T-cell (primary cell): ENCODE measurements at regions not wholly inside any gene's neighbourhood (a gene's known extent, or its start where the extent isn't known, plus 50 kb on each side); places are given as distances from the start of the nearest gene placed in this dataset.
"Not testable (repeated sequence)": the region's sequence is repeated elsewhere in the genome, so short reads cannot be mapped to it uniquely, and the experiment has no call there.

Source experiments
- ATAC-seq, 4 experiments: fragments of 200-7000 bp in 3 of 4; fragments of 150-1000 bp in 1 of 4; cut with Tn5 transposase; replicated peaks in 1 of 4; 1 replicate in 3 of 4; 2 replicates in 1 of 4; pipeline ENCODE4 v1.10.0; 2021; ENCODE audit warnings: moderate library complexity in 3 of 4, mild to moderate bottlenecking in 2 of 4, moderate number of reproducible peaks in 1 of 4
- CTCF ChIA-PET, 2 donors: fragments of 300-600 bp; sonication (Branson Sonifier 250); formaldehyde crosslinking; loops; one replicate each; lab custom pipeline; 2022; ENCODE audit warnings: antibody characterized with exemption in 2 of 2; lab: Charles Lee
- POLR2A ChIA-PET, 2 donors: fragments of 300-600 bp; sonication (Branson Sonifier 250); formaldehyde crosslinking; loops; one replicate each; lab custom pipeline; 2022; ENCODE audit warnings: antibody characterized with exemption in 2 of 2; lab: Charles Lee
- DNase-seq, 35 experiments: peaks; one replicate each; pipeline versions ENCODE4 v3.0.0 to v3.0.0-alpha.2; 2013 to 2023
- H3K27ac ChIP-seq: one replicate; pipeline ENCODE4 v1.5.1; 2013; ENCODE audit warnings: low read length
- H3K27me3 ChIP-seq, 2 experiments: replicated peaks in 1 of 2; 1 replicate in 1 of 2; 2 replicates in 1 of 2; pipeline versions ENCODE4 v1.6.1 to v1.7.0; 2013; ENCODE audit warnings: low read length in 1 of 2, mixed read lengths in 1 of 2; ENCODE audit not compliant: control insufficient read depth in 2 of 2, insufficient read depth in 2 of 2; ENCODE audit errors: extremely low read depth in 1 of 2
- H3K36me3 ChIP-seq, 2 donors: 1 replicate in 1 of 2; 2 replicates in 1 of 2; pipeline versions ENCODE4 v1.6.1 to v1.7.0; 2013; ENCODE audit warnings: low read length in 1 of 2; ENCODE audit not compliant: control insufficient read depth in 2 of 2, insufficient read depth in 1 of 2; ENCODE audit errors: extremely low read depth in 1 of 2
- H3K4me1 ChIP-seq, 2 experiments: 1 replicate in 1 of 2; 2 replicates in 1 of 2; pipeline versions ENCODE4 v1.6.1 to v1.7.0; 2013; ENCODE audit warnings: low read length in 2 of 2, mixed read lengths in 1 of 2; ENCODE audit not compliant: insufficient read depth in 2 of 2, control insufficient read depth in 1 of 2; ENCODE audit errors: extremely low read depth in 1 of 2
- H3K4me3 ChIP-seq, 2 donors: 1 replicate in 1 of 2; 2 replicates in 1 of 2; pipeline versions ENCODE4 v1.5.1 to v1.7.0; 2013; ENCODE audit warnings: mild to moderate bottlenecking in 2 of 2, low read length in 1 of 2, moderate library complexity in 1 of 2; ENCODE audit not compliant: control insufficient read depth in 1 of 2; ENCODE audit errors: extremely low read depth in 1 of 2
- H3K9me3 ChIP-seq: 2 replicates; pipeline ENCODE4 v1.7.0; 2013
- H3K27ac Mint-ChIP-seq, 2 donors: one replicate each; pipeline ENCODE4 v1.8.0; 2020 to 2021; ENCODE audit warnings: mild to moderate bottlenecking in 2 of 2, mixed read lengths in 2 of 2
- H3K27me3 Mint-ChIP-seq, 2 donors: one replicate each; pipeline ENCODE4 v1.8.0; 2021 to 2022; ENCODE audit warnings: mixed read lengths in 2 of 2
- H3K36me3 Mint-ChIP-seq: one replicate; pipeline ENCODE4 v1.8.0; 2021; ENCODE audit warnings: mixed read lengths
- H3K4me1 Mint-ChIP-seq, 3 donors: one replicate each; pipeline ENCODE4 v1.8.0; 2020 to 2022; ENCODE audit warnings: mixed read lengths in 3 of 3, mild to moderate bottlenecking in 1 of 3
- H3K4me3 Mint-ChIP-seq, 3 donors: one replicate each; pipeline ENCODE4 v1.8.0; 2020 to 2022; ENCODE audit warnings: mild to moderate bottlenecking in 3 of 3, mixed read lengths in 3 of 3, moderate library complexity in 3 of 3
- H3K9me3 Mint-ChIP-seq, 3 donors: one replicate each; pipeline ENCODE4 v1.8.0; 2020 to 2022; ENCODE audit warnings: mixed read lengths in 3 of 3
- WGBS: methylation state at CpG from one replicate; pipeline ENCODE4 v1.1.5; 2013; ENCODE audit warnings: missing lambda C conversion rate; ENCODE audit not compliant: insufficient coverage; 5-methylcytosine and 5-hydroxymethylcytosine counted together

DNA sequence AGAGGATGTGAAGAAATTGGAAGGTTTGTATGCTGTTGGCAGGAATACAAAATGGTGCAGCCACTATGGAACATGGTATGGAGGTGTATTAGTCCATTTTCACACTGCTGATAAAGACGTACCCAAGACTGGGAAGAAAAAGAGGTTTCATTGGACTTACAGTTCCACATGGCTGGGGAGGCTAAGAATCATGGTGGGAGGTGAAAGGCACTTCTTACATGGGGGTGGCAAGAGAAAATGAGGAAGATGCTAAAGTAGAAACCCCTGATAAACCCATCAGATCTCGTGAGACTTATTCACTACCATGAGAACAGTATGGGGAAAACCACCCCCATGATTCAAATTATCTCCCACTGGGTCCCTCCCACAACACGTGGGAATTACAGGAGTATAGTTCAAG lies 72.1 kb upstream of the SNX9 start:
- no CpG with 5 or more reads among the region's 3 CpGs for WGBS
- H3K27me3 ChIP-seq, H3K4me3 Mint-ChIP-seq, DNase-seq, POLR2A ChIA-PET, H3K9me3 Mint-ChIP-seq, H3K36me3 Mint-ChIP-seq, H3K27ac ChIP-seq, H3K36me3 ChIP-seq, H3K9me3 ChIP-seq, CTCF ChIA-PET, H3K27me3 Mint-ChIP-seq, H3K4me3 ChIP-seq, ATAC-seq: not testable (repeated sequence)
- peak overlapping the region in 1 of 2 donors; percentile 39 for H3K27ac Mint-ChIP-seq
- H3K4me1 Mint-ChIP-seq: peaks cover 30 to 36% (median 33%) of the 10 kb centered on the region in 3 donors
- H3K4me1 ChIP-seq: peaks cover 13 to 15% of the 10 kb centered on the region in 2 experiments

DNA sequence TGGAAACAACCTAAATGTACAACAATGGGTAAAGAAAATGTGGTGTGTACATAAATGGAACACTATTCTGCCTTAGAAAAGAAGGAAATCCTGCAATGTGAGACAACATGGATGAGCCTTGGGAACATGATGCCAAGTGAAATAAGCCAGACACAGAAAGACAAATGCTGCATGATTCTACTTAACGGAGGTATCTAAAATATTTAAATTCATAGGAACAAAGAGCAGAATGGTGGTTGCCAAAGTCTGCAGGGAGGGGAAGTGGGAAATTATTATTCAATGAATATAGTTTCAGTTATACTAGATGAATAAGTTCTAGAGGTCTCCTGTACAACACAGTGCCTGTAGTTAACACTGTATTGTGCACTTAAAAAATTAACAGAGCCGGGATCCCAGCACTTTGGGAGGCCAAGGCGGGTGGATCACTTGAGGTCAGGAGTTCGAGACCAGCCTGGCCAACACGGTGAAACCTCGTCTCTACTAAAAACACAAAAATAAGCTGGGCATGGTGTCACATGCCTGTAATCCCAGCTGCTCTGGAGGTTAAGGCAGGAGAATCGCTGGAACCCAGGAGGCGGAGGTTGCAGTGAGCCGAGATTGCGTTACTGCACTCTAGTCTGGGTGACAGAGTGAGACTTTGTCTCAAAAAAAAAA lies 71.4 kb upstream of the SNX9 start:
- no peak for DNase-seq

DNA sequence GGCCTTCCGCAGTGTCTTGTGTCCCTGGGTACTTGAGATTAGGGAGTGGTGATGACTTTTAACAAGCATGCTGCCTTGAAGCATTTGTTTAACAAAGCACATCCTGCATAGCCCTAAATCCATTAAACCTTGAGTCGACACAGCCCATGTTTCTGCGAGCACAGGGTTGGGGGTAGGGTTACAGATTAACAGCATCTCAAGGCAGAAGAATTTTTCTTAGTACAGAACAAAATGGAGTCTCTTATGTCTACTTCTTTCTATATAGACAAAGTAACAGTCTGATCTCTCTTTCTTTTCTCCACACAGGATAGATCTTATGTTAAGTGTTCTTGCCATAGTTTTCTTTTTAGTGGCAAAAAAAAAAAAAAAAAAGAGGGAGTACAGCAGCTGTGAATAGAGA lies 70.2 kb upstream of the SNX9 start:
- DNase-seq, H3K27ac Mint-ChIP-seq, H3K4me3 ChIP-seq, H3K36me3 Mint-ChIP-seq, H3K9me3 Mint-ChIP-seq, H3K36me3 ChIP-seq, H3K4me3 Mint-ChIP-seq, H3K27me3 ChIP-seq, ATAC-seq, H3K27me3 Mint-ChIP-seq, H3K27ac ChIP-seq, H3K9me3 ChIP-seq: not testable (repeated sequence)
- peaks cover 48 to 54% (median 50%) of the 10 kb centered on the region in 3 donors for H3K4me1 Mint-ChIP-seq
- CTCF ChIA-PET: interaction anchor here in 1 of 2 donors (0.6 kb wide), 1 partner anchor 150 kb away, joined by 5 read pairs; no protein-coding TSS in a partner anchor
- no CpG with 5 or more reads among the region's 3 CpGs for WGBS
- POLR2A ChIA-PET: interaction anchor here in 1 of 2 donors (0.6 kb wide), 1 partner anchor 1187 kb away, joined by 9 read pairs; no protein-coding TSS in a partner anchor
- H3K4me1 ChIP-seq: peaks cover 21 to 27% of the 10 kb centered on the region in 2 experiments

More for the DNA sequence above, 71.4 kb upstream of the SNX9 start:
- no peaks in the 10 kb centered on the region for H3K36me3 ChIP-seq
- Mint-ChIP-seq H3K27ac (no peak overlapping the region), H3K9me3 (no peaks in the 10 kb centered on the region), H3K4me3 (no peak overlapping the region), H3K36me3 (no peaks in the 10 kb centered on the region), H3K4me1 (peaks cover 37 to 43% (median 40%) of the 10 kb centered on the region in 3 donors), H3K27me3 (peaks cover 0 to 10% of the 10 kb centered on the region in 2 donors)
- H3K4me3 ChIP-seq: no peak overlapping the region
- ChIA-PET CTCF (no interaction called here), POLR2A (interaction anchor here in 1 of 2 donors (0.7 kb wide), 1 partner anchor 116 kb away, joined by 4 read pairs; no protein-coding TSS in a partner anchor)
- H3K4me1 ChIP-seq: peaks cover 19 to 22% of the 10 kb centered on the region in 2 experiments
- H3K27ac ChIP-seq: no peak overlapping the region
- H3K27me3 ChIP-seq: peaks cover 0 to 8% of the 10 kb centered on the region in 2 experiments
- no peak for ATAC-seq
- H3K9me3 ChIP-seq: no peaks in the 10 kb centered on the region
- WGBS: 78% methylated on average over 9 of the region's 10 CpGs

DNA sequence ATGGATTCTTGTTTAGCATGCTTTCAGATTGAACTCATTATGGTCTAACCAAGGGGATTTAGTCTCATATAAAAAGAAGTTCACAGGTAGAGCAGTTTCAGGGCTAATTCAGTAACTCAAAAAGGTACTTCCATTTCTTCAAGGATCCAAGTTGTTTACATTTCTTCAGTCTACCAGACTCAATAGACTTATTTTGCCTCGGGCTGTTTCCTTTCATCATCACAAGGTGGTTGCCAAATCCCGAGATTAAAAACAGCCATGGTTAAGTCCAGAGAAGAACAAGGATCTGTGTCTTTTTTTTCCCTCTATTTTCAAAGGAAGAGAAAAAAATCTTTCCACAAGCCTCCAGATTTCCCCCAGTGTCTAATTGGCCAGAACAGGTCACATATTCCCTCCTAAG lies 69.8 kb upstream of the SNX9 start:
- WGBS: no CpG with 5 or more reads among the region's 2 CpGs
- Histone ChIP-seq H3K9me3 (no peaks in the 10 kb centered on the region), H3K4me1 (peaks cover 21 to 27% of the 10 kb centered on the region in 2 experiments), H3K36me3 (no peaks in the 10 kb centered on the region), H3K27ac (no peak overlapping the region), H3K4me3 (no peak overlapping the region), H3K27me3 (peaks cover 0 to 9% of the 10 kb centered on the region in 2 experiments)
- Mint-ChIP-seq H3K4me3 (peak overlapping the region in 1 of 3 donors; percentile 77), H3K4me1 (peaks cover 52 to 58% (median 54%) of the 10 kb centered on the region in 3 donors), H3K27me3 (peaks cover 0 to 8% of the 10 kb centered on the region in 2 donors), H3K9me3 (no peaks in the 10 kb centered on the region), H3K36me3 (no peaks in the 10 kb centered on the region), H3K27ac (no peak overlapping the region)
- ChIA-PET CTCF (interaction anchor here in 1 of 2 donors (0.6 kb wide), 1 partner anchor 149 kb away, joined by 5 read pairs; no protein-coding TSS in a partner anchor), POLR2A (interaction anchor here in 1 of 2 donors (0.6 kb wide), 1 partner anchor 1186 kb away, joined by 9 read pairs; no protein-coding TSS in a partner anchor)
- ATAC-seq (no peak), DNase-seq (no peak)

DNA sequence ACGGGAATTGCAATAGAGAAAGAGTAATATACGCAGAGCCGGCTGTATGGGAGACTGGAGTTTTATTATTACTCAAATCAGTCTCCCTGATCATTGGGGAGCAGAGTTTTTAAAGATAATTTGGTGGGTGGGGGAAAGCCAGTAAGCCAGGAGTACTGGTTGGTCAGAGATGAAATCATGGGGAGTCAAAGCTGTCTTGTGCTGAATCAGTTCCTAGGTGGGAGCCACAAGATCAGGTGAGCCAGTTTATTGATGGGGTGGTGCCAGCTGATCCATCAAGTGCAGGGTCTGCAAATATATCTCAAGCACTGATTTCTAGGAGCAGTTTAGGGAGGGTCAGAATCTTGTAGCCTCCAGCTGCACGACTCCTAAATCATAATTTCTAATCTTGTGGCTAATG lies 69.2 kb upstream of the SNX9 start:
- peaks cover 20 to 32% of the 10 kb centered on the region in 2 experiments for H3K4me1 ChIP-seq
- Mint-ChIP-seq H3K4me3 (peak overlapping the region in 1 of 3 donors; percentile 77), H3K4me1 (peaks cover 56 to 59% (median 57%) of the 10 kb centered on the region in 3 donors)
- H3K27me3 Mint-ChIP-seq, H3K9me3 Mint-ChIP-seq, H3K27ac ChIP-seq, DNase-seq, POLR2A ChIA-PET, H3K36me3 ChIP-seq, ATAC-seq, H3K9me3 ChIP-seq, H3K27me3 ChIP-seq, H3K27ac Mint-ChIP-seq, H3K36me3 Mint-ChIP-seq, H3K4me3 ChIP-seq: not testable (repeated sequence)
- CTCF ChIA-PET: interaction anchor here in 1 of 2 donors (3.7 kb wide), 1 partner anchor 131 kb away, joined by 24 read pairs; no protein-coding TSS in a partner anchor
- 31% methylated on average over 3 of the region's 4 CpGs for WGBS

DNA sequence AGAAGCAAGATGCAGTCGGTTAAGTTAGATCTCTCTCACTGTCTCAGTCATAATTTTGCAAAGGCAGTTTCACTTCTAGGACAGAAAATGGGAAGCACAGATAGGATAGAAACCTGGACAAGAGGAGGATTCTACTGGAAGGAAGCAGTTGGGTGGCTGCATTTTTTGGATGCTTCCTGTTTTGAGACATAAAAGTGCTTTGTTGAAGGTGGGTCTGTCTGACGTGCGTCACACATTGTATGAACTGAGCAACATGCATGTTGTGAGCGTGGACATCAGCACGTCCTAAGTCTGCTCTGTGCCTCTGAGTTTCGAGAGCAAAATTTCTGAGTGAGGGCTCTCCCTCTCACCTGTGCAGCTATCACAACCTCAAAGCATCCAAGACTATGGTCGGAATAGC lies 68.7 kb upstream of the SNX9 start:
- peak in 3 of 35 experiments; percentile 26 to 63 (median 40) for DNase-seq

More for the DNA sequence above, 68.7 kb upstream of the SNX9 start:
- H3K4me3 ChIP-seq: no peak overlapping the region
- POLR2A ChIA-PET: no interaction called here
- CTCF ChIA-PET: interaction anchor here in 1 of 2 donors (3.7 to 4.0 kb wide), 2 partner anchors 119 to 130 kb away, joined by 24 to 49 read pairs; no protein-coding TSS in a partner anchor
- peaks cover 56 to 59% (median 57%) of the 10 kb centered on the region in 3 donors for H3K4me1 Mint-ChIP-seq
- no peaks in the 10 kb centered on the region for H3K9me3 Mint-ChIP-seq
- H3K9me3 ChIP-seq: no peaks in the 10 kb centered on the region
- H3K27ac Mint-ChIP-seq: peak overlapping the region; percentile 63 to 69
- H3K4me1 ChIP-seq: peaks cover 15 to 34% of the 10 kb centered on the region in 2 experiments
- WGBS: 81% methylated on average over 4 of the region's 7 CpGs
- H3K36me3 ChIP-seq: no peaks in the 10 kb centered on the region
- peaks cover 0 to 9% of the 10 kb centered on the region in 2 experiments for H3K27me3 ChIP-seq
- no peak overlapping the region for H3K27ac ChIP-seq
- H3K36me3 Mint-ChIP-seq: no peaks in the 10 kb centered on the region
- peaks cover 0 to 8% of the 10 kb centered on the region in 2 donors for H3K27me3 Mint-ChIP-seq
- peak overlapping the region in 2 of 3 donors; percentile 34 to 77 for H3K4me3 Mint-ChIP-seq
- peak in 2 of 4 experiments; percentile 21 to 52 for ATAC-seq
